Activated CD8-positive, alpha-beta memory T cell treated with anti-CD3 and anti-CD28 coated beads for 24 hours (primary cell): ENCODE measurements at regions not wholly inside any gene's neighbourhood (a gene's known extent, or its start where the extent isn't known, plus 50 kb on each side); places are given as distances from the start of the nearest gene placed in this dataset.
A peak's percentile ranks its signal among the peaks of the same experiment; 100 is the strongest.

Experiments used
- DNase-seq: peaks from one replicate; pipeline ENCODE4 v3.0.0-alpha.2; 2020

DNA sequence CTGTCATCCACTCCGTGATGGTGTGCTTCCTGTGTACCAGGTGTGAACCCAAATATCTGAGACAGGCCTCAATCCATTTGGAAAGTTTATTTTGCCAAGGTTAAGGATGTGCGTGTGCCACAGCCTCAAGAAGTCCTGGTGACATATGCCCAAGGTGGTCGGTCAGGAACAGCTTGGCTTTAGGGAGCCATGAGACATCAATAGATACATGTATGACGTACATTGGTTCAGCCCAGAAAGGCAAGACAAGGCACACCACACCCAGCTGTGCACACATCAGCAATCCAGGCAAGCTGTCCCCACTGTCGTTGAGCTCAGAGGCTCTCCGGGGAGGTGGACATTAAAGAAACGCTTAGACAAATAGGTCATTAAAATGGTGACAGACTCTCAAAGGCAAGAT, 56.8 kb upstream of the SHANK2 start:
- peak; percentile 37 for DNase-seq

- peak; percentile 19 for DNase-seq
Measured at GRCh38 chr11:71307811-71308645, 55.7 kb upstream of the SHANK2 start.

DNA sequence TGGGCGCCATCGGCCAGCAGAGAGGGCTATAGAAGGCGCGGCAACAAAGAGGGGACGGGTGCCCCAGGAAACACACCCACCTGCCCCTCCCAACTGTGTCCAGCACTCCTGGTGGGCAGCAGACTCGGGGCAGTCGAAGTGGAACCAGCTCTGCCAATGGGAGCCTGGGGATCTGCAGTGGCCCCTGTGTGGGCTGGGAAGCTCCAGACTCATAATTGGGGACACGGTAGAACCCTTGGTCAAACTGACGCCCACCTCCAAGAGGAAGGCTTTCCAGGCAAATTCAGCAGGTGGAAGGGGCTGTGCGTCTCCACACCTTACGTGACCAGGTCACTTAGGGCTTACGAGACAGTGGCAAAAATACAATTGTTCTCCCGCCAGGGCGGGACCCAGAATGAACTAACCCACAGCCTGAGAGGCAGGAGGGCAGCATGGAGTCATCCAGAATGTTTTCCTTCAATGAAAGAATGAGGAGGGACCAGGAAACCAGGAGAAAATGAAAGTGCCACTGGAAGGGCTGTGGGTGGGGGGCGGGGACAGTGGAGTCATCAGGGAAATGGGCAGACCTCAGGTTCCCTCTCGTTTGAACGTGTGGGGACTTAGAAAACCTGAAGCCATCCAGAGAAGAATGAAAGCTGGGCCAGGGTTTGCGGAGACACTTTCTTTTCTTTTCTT, 53.2 kb upstream of the SHANK2 start:
- peak; percentile 47 for DNase-seq

DNA sequence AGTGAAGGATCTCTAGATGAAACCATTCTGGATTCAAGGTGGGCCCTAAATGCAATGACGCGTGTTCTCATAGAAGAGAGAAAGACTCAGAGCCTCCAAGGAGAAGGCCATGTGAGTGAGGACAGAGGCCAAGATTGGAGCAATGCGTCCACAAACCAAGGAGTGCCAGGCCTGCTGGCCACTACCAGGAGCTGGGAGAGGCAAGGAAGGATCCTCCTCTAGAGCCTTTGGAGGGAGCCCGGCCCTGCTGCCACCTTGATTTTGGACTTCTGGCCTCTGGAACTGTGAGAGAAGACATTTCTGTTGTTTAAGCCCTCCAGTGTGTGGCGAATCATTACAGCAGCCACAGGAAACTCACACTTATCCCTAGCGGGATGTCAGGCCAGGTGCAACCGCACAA, 52.7 kb upstream of the SHANK2 start:
- DNase-seq, result no peak

DNA sequence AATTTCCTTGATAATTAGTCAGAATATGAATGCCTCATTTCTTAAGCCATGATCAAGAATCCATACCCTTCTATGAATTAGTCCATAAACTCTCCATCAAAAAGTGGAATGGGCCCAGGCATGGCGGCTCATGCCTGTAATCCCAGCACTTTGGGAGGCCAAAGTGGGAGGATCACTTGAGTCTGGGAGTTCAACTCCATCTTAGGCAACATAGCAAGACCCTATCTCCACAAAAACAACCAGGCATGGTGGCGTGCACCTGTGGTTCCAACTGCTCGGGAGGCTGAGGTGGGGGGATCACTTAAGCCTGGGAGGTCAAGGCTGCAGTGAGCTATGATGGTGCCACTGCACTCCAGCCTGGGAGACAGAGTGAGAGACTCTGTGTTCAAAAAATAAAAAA, 52.1 kb upstream of the SHANK2 start:
- DNase-seq, result no peak

- no peak for DNase-seq
Measured at GRCh38 chr11:71304045-71304444, 51.7 kb upstream of the SHANK2 start.

- peak; percentile 11 for DNase-seq
Measured at GRCh38 chr11:71302911-71303310, 50.5 kb upstream of the SHANK2 start.

DNA sequence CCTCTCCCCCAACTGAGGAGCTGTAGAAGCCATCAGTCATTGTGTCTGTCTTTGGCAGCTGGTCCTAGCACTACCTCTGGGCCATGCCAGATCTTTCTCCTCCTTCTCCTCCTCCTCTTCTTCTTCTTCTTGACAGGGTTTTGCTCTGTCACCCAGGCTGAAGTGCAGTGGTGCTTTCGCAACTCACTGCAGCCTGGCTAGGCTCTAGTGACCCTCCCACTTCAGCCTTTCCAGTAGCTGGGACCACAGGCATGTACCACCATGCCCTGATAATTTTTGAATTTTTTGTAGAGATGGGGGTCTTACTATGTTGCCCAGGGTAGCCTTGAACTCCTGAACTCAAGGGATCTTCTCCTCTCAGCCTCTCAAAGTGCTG, 50.1 kb upstream of the SHANK2 start:
- no peak for DNase-seq
